ENCODE measurements at regions not wholly inside any gene's neighbourhood (a gene's known extent, or its start where the extent isn't known, plus 50 kb on each side); places are given as distances from the start of the nearest gene placed in this dataset.

- DNase-seq, result no peak
Observed at GRCh38 chr22:22825213-22825593, 62.4 kb upstream of the IGLL5 start.

DNA sequence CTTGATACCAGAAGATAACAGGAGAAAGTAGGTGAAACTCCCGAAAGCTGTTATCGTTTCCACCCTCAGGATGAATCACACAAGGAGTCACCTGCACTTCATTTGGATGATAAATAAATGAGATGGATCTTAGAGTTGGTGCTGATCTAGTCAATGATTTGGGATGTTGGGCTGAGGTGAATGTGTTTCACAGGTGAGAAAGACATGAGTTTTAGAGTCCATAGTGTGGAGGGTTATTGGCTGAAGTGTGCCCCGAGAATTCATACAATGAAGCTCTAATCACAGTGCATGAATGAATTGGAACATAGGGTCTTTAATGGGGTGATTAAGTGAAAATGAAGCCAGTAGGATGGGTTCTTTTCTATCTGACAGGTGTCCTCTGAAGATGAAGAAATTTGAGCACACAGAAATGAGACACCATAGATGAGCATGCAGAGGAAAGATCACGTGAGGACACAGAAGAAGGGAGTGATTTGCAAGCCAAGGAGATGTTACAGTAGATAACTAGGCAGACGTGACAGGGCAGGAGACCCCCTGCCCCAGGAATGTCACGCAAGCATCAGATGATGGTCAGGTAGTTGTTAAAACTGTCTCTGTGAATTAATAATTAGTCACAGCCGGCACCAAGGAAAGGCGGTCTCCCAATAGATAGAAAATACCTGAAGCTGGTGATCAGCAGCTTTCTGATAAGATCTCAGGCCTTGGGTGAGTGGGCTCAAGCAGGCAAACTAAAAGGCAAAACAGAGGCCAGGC, 60.3 kb upstream of the IGLL5 start:
- no peak for DNase-seq

DNA sequence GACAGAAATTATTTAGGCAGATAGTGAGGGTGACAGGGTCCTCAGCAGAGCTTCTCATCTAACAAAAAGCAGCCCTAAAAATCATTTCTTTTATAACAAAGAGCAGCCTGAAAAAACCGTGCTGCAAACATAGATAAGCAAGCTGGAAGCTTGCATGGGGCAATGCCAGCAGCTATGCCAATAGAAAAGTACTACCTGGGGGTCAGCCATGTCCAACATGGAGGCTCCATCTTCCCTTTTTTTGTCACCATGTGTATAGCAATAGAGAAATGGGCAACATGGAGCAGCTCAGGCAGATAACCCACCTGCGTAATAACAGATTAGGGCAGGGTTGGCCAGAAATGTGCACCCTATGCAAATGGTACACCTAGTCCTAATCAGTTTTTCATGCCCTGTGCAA, 57.4 kb upstream of the IGLL5 start:
- no peak for DNase-seq

- DNase-seq, result no peak
Observed at GRCh38 chr22:22830957-22831688, 56.5 kb upstream of the IGLL5 start.

DNA sequence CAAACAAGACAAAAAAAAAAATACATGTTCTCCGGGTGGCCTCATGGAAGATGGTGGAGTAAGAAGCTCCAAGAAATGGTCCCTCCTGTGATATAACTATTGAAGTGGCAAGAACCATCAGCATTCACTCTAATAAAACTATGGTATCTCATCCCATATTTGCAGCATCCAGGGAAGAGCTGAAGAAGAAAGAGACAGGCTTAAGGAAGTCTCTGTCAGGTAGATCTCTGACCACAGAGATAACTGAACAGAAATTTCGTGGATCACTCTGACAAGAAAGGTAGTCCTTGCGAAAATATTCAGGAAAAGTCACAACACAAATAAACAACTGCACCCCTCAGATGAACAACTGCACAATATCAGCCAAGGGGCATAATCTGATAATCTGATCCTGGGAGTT, 54.6 kb upstream of the IGLL5 start:
- no peak for DNase-seq

GRCh38 chr22:22833488-22833887, 54.1 kb upstream of the IGLL5 start:
- no peak for DNase-seq

DNA sequence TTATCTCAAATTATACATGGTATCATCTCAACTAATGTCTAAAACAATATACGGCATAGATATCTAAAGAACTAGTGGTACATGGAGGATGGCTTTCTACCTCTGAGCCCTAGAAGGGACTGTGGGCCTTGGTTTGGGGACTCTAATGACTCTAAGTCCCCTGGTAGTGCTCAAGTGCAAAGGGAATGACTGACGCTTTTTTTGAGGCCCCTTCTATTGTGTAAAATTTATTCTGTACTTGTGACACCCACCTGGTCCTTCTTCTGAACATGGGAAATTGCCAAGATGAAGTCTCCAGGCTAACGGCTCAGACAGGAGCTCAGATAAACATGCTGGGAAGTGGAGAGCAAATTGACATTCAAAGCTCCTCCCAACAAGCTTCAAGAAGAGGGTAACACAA, 53.4 kb upstream of the IGLL5 start:
- no peak for DNase-seq

- no peak for DNase-seq
Observed at GRCh38 chr22:22834783-22835182, 52.8 kb upstream of the IGLL5 start.

GRCh38 chr22:22835242-22835641, 52.4 kb upstream of the IGLL5 start:
- no peak for DNase-seq

DNA sequence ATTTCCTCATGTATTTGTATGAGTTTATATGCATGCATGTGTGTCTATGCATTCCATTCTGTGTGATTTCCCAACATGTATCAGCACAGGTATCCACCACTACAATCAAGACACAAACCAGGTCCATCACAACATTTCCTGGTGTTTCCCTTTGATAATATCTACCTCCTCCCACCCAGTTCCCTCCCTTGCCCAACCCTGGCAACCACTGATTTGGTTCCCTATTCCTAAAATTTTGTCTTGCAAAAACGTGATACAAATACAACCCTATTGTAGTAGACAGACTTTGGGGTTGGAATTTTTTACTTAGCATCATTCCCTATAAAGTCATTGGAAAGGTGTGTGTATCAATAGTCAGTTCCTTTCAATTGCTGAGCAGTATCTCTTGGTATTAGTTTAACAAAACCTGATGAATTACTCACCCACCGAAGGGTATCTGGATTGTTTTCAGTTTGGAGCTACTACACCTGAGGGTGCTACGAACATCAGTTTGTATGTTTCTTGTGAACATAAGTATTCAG, 51.8 kb upstream of the IGLL5 start:
- DNase-seq, result no peak

DNA sequence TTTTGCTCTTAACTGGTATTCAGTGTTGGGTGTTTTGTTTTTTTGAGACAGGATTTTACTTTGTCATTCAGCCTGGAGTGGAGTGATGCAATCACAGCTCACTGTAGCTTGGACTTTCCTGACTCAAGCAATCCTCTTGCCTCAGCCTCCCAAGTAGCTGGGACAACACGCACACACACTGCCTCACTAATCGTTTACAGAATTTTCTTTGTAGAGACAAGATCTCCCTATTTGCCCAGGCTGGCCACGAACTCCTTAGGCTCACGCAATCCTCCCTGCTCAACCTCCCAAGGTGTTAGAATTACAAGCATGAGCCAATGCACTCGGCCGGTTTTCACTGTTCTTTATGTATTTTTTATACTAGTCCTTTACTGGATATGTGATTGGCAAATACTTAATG, 51.0 kb upstream of the IGLL5 start:
- DNase-seq, result no peak

All from activated CD4-positive, alpha-beta T cell treated with anti-CD3 and anti-CD28 coated beads, Interleukin-2, amount 50 U/mL, for 16 hours (primary cell).